ENCODE measurements at regions not wholly inside any gene's neighbourhood (a gene's known extent, or its start where the extent isn't known, plus 50 kb on each side); places are given as distances from the start of the nearest gene placed in this dataset.

GRCh38 chr16:22727285-22728166, 86.4 kb upstream of the HS3ST2 start:
- Histone ChIP-seq H3K36me3 (ENCODE audit: insufficient read depth in 1 of 2, low read depth in 1 of 2) (no peaks in the 10 kb centered on the region), H3K4me3 (no peak overlapping the region), H3K27me3 (ENCODE audit: insufficient read depth in 3 of 3, low read length in 2 of 3) (no peaks in the 10 kb centered on the region), H3K27ac (no peak overlapping the region), H3K9me3 (no peaks in the 10 kb centered on the region), H3K4me1 (peaks cover 5% of the 10 kb centered on the region)
- intact Hi-C loops (cut with DNase I), result no loop called here
- ATAC-seq (no peak), DNase-seq (no peak)
- TF ChIP-seq, protein P1, sequence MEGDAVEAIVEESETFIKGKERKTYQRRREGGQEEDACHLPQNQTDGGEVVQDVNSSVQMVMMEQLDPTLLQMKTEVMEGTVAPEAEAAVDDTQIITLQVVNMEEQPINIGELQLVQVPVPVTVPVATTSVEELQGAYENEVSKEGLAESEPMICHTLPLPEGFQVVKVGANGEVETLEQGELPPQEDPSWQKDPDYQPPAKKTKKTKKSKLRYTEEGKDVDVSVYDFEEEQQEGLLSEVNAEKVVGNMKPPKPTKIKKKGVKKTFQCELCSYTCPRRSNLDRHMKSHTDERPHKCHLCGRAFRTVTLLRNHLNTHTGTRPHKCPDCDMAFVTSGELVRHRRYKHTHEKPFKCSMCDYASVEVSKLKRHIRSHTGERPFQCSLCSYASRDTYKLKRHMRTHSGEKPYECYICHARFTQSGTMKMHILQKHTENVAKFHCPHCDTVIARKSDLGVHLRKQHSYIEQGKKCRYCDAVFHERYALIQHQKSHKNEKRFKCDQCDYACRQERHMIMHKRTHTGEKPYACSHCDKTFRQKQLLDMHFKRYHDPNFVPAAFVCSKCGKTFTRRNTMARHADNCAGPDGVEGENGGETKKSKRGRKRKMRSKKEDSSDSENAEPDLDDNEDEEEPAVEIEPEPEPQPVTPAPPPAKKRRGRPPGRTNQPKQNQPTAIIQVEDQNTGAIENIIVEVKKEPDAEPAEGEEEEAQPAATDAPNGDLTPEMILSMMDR (IDR thresholded peaks at IDR 0.05), result no peak
- WGBS, 3 donors, result 70 to 82% (median 72%) methylated on average over 10 of the region's 10 CpGs

GRCh38 chr16:22728167-22728836, 85.7 kb upstream of the HS3ST2 start:
- Histone ChIP-seq H3K27me3 (ENCODE audit: insufficient read depth in 3 of 3, low read length in 2 of 3) (no peaks in the 10 kb centered on the region), H3K9me3 (no peaks in the 10 kb centered on the region), H3K4me1 (peaks cover 5% of the 10 kb centered on the region), H3K36me3 (ENCODE audit: insufficient read depth in 1 of 2, low read depth in 1 of 2) (no peaks in the 10 kb centered on the region), H3K4me3 (no peak overlapping the region), H3K27ac (no peak overlapping the region)
- intact Hi-C loops (cut with DNase I), result no loop called here
- ATAC-seq (no peak), DNase-seq (no peak)
- TF ChIP-seq, protein P1 (IDR thresholded peaks at IDR 0.05), result no peak
- WGBS, 3 donors, result 28 to 34% (median 29%) methylated on average over 4 of the region's 4 CpGs

- TF ChIP-seq, protein P1 (IDR thresholded peaks at IDR 0.05), result no peak
- Histone ChIP-seq H3K9me3 (no peaks in the 10 kb centered on the region), H3K27me3 (ENCODE audit: insufficient read depth in 3 of 3, low read length in 2 of 3) (no peaks in the 10 kb centered on the region), H3K27ac (no peak overlapping the region), H3K4me3 (no peak overlapping the region), H3K36me3 (ENCODE audit: insufficient read depth in 1 of 2, low read depth in 1 of 2) (no peaks in the 10 kb centered on the region), H3K4me1 (peaks cover 14% of the 10 kb centered on the region)
- ATAC-seq, result no peak
- no peak for DNase-seq
- intact Hi-C loops (cut with DNase I), result loop anchor here in 1 of 2 donors (5.0 kb wide), 1 partner anchor 50 kb away; no protein-coding TSS in a partner anchor
- 45 to 57% (median 55%) methylated on average over 2 of the region's 2 CpGs for WGBS, 3 donors
These were observed 81.6 kb upstream of the HS3ST2 start for GRCh38 chr16:22732400-22732799.

- intact Hi-C loops (cut with DNase I), result loop anchor here in 1 of 2 donors (5.0 kb wide), 1 partner anchor 49 kb away; no protein-coding TSS in a partner anchor
- 29 to 57% (median 37%) methylated on average over 4 of the region's 4 CpGs for WGBS, 3 donors
- no peaks in the 10 kb centered on the region for H3K36me3 ChIP-seq (ENCODE audit: insufficient read depth in 1 of 2, low read depth in 1 of 2)
- no peaks in the 10 kb centered on the region for H3K9me3 ChIP-seq
- DNase-seq, result no peak
- TF ChIP-seq, protein P1 (IDR thresholded peaks at IDR 0.05), result no peak
- H3K27me3 ChIP-seq (ENCODE audit: insufficient read depth in 3 of 3, low read length in 2 of 3), result no peaks in the 10 kb centered on the region
- peak; percentile 51 to 72 (median 62) for ATAC-seq
- no peak overlapping the region for H3K27ac ChIP-seq
- H3K4me3 ChIP-seq, result no peak overlapping the region
- peaks cover 14% of the 10 kb centered on the region for H3K4me1 ChIP-seq
These were observed 81.0 kb upstream of the HS3ST2 start for GRCh38 chr16:22732959-22733358.
